ENCODE measurements at regions not wholly inside any gene's neighbourhood (a gene's known extent, or its start where the extent isn't known, plus 50 kb on each side); places are given as distances from the start of the nearest gene placed in this dataset.

DNA sequence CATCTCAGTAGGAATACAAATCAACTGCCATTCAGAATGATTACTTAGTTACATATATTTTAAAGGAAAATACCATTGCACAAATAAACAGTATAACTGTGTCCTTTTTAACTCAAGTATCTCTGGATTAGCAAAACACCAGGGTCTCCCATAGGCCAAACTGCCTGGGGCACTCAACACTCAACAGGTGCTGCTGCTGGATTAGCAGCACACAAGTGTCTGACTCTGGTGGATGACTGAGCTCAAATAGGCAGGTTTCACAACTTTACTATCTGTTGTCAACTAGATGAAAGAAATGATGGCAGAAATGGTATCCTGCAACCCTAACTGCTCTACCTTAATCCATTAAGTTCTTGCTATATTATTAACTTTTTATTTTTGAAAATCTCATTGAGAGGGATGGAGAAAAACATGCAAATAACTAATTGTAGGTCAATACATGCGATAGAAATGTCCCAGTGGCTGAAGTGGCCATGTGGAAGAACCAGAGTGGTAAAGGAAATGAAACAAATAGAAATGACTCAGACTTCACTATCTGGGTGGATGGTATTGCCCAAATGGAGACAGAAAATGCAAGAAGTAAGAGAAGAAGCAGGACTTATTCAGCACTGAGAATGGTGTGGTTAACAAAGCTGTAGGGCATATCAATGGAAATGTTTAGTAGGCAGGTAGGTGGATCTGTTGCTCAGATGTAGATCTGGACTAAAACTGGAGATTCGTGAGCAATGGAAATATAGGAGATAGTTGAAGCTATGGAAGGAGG is 90.8 kb upstream of the CCDC190 start:
- TF ChIP-seq, protein P1, sequence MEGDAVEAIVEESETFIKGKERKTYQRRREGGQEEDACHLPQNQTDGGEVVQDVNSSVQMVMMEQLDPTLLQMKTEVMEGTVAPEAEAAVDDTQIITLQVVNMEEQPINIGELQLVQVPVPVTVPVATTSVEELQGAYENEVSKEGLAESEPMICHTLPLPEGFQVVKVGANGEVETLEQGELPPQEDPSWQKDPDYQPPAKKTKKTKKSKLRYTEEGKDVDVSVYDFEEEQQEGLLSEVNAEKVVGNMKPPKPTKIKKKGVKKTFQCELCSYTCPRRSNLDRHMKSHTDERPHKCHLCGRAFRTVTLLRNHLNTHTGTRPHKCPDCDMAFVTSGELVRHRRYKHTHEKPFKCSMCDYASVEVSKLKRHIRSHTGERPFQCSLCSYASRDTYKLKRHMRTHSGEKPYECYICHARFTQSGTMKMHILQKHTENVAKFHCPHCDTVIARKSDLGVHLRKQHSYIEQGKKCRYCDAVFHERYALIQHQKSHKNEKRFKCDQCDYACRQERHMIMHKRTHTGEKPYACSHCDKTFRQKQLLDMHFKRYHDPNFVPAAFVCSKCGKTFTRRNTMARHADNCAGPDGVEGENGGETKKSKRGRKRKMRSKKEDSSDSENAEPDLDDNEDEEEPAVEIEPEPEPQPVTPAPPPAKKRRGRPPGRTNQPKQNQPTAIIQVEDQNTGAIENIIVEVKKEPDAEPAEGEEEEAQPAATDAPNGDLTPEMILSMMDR (optimal IDR thresholded peaks at IDR 0.05 in 1 of 3, IDR thresholded peaks at IDR 0.05 in 1 of 3, conservative IDR thresholded peaks at IDR 0.05 in 1 of 3; ENCODE audit: extremely low read depth in 1 of 3, insufficient read depth in 2 of 3, low read length in 3 of 3) = no peak
- TF ChIP-seq EZH2 (IDR thresholded peaks at IDR 0.05; ENCODE audit: low read length) = no peak
